KBM-7 (cell line): ENCODE measurements at regions not wholly inside any gene's neighbourhood (a gene's known extent, or its start where the extent isn't known, plus 50 kb on each side); places are given as distances from the start of the nearest gene placed in this dataset.

Experiments used
- DNase-seq: peaks from one replicate; pipeline ENCODE4 v3.0.0-alpha.2; 2015
- in situ Hi-C: fragments of 300-500 bp; cut with MboI; formaldehyde crosslinking; loops from 2 replicates; pipeline ENCODE4 v1.14.3; 2020; ENCODE audit warnings: low sequenced_read_pairs, low pct_unique_long_range_greater_than_20kb, mixed read lengths

GRCh38 chr2:62447411-62447810 is 58.6 kb downstream of the TMEM17 start:
- in situ Hi-C loops = no loop called here
- DNase-seq = no peak

- in situ Hi-C loops = no loop called here
These were observed 59.5 kb downstream of the TMEM17 start for GRCh38 chr2:62446491-62446890.

GRCh38 chr2:62443886-62444285 is 62.1 kb downstream of the TMEM17 start:
- no peak for DNase-seq
- in situ Hi-C loops = no loop called here

More at GRCh38 chr2:62446491-62446890, 59.5 kb downstream of the TMEM17 start:
- DNase-seq = no peak

GRCh38 chr2:62443471-62443870 is 62.5 kb downstream of the TMEM17 start:
- DNase-seq = no peak
- in situ Hi-C loops = no loop called here

- in situ Hi-C loops = no loop called here
- no peak for DNase-seq
These were observed 64.2 kb downstream of the TMEM17 start for GRCh38 chr2:62441824-62442223.

GRCh38 chr2:62441421-62441820 is 64.6 kb downstream of the TMEM17 start:
- no peak for DNase-seq
- in situ Hi-C loops = no loop called here

- DNase-seq = no peak
- in situ Hi-C loops = no loop called here
These were observed 65.6 kb downstream of the TMEM17 start for GRCh38 chr2:62440281-62440946.

- in situ Hi-C loops = no loop called here
- DNase-seq = no peak
These were observed 66.6 kb downstream of the TMEM17 start for GRCh38 chr2:62439425-62439824.

GRCh38 chr2:62437785-62438184 is 68.2 kb downstream of the TMEM17 start:
- no peak for DNase-seq
- in situ Hi-C loops = no loop called here

GRCh38 chr2:62435720-62436119 is 70.3 kb downstream of the TMEM17 start:
- no peak for DNase-seq
- in situ Hi-C loops = no loop called here

- no peak for DNase-seq
- in situ Hi-C loops = no loop called here
These were observed 73.6 kb downstream of the TMEM17 start for GRCh38 chr2:62432407-62432806.

- in situ Hi-C loops = no loop called here
- no peak for DNase-seq
These were observed 74.5 kb downstream of the TMEM17 start for GRCh38 chr2:62431512-62431911.

GRCh38 chr2:62430146-62430545 is 75.8 kb downstream of the TMEM17 start:
- no peak for DNase-seq
- in situ Hi-C loops = no loop called here

- in situ Hi-C loops = no loop called here
- no peak for DNase-seq
These were observed 78.8 kb downstream of the TMEM17 start for GRCh38 chr2:62427146-62427545.

GRCh38 chr2:62426154-62426912 is 79.7 kb downstream of the TMEM17 start:
- no peak for DNase-seq
- in situ Hi-C loops = no loop called here

- no peak for DNase-seq
- in situ Hi-C loops = no loop called here
These were observed 80.3 kb downstream of the TMEM17 start for GRCh38 chr2:62425684-62426083.

- DNase-seq = no peak
- in situ Hi-C loops = loop anchor here (25.0 kb wide), 2 partner anchors 213 to 438 kb away; no protein-coding TSS in a partner anchor
These were observed 81.1 kb downstream of the TMEM17 start for GRCh38 chr2:62424899-62425298.

- no peak for DNase-seq
- in situ Hi-C loops = loop anchor here (25.0 kb wide), 2 partner anchors 212 to 437 kb away; no protein-coding TSS in a partner anchor
These were observed 82.0 kb downstream of the TMEM17 start for GRCh38 chr2:62423883-62424458.

- no peak for DNase-seq
- in situ Hi-C loops = loop anchor here (25.0 kb wide), 2 partner anchors 211 to 436 kb away; no protein-coding TSS in a partner anchor
These were observed 82.8 kb downstream of the TMEM17 start for GRCh38 chr2:62423235-62423634.

- in situ Hi-C loops = loop anchor here (25.0 kb wide), 2 partner anchors 203 to 428 kb away; no protein-coding TSS in a partner anchor
- DNase-seq = no peak
These were observed 90.5 kb downstream of the TMEM17 start for GRCh38 chr2:62415518-62415917.
